H9 (cell line): ENCODE measurements at regions not wholly inside any gene's neighbourhood (a gene's known extent, or its start where the extent isn't known, plus 50 kb on each side); places are given as distances from the start of the nearest gene placed in this dataset.

Experiments used
- DNase-seq: peaks from one replicate; pipeline ENCODE4 v3.0.0-alpha.2; 2017
- H2AFZ ChIP-seq: one replicate; pipeline ENCODE4 v1.6.1; 2013; ENCODE audit warnings: mild to moderate bottlenecking, low read length, control low read depth, moderate library complexity
- H2AK5ac ChIP-seq: 2 replicates; pipeline ENCODE4 v1.6.1; 2013; ENCODE audit warnings: low read length, control low read depth, mixed read lengths; ENCODE audit not compliant: insufficient read length
- H2BK120ac ChIP-seq: one replicate; pipeline ENCODE4 v1.6.1; 2013; ENCODE audit warnings: low read depth, mild to moderate bottlenecking, low read length, control low read depth, inconsistent platforms; ENCODE audit not compliant: poor library complexity, severe bottlenecking
- H2BK12ac ChIP-seq: 2 replicates; pipeline ENCODE4 v1.6.1; 2013; ENCODE audit warnings: low read length, control low read depth, mixed read lengths, low read depth; ENCODE audit not compliant: insufficient read length
- H2BK15ac ChIP-seq: 2 replicates; pipeline ENCODE4 v1.6.1; 2013; ENCODE audit warnings: low read depth, low read length, control low read depth
- H2BK20ac ChIP-seq: one replicate; pipeline ENCODE4 v1.6.1; 2013; ENCODE audit warnings: low read depth, mild to moderate bottlenecking, low read length, control low read depth, inconsistent platforms; ENCODE audit not compliant: poor library complexity, severe bottlenecking
- H2BK5ac ChIP-seq: 2 replicates; pipeline ENCODE4 v1.6.1; 2013; ENCODE audit warnings: low read length, control low read depth, mixed read lengths; ENCODE audit not compliant: insufficient read length
- H3K14ac ChIP-seq: 2 replicates; pipeline ENCODE4 v1.6.1; 2013; ENCODE audit warnings: low read length, control low read depth; ENCODE audit not compliant: insufficient read depth
- H3K18ac ChIP-seq: 2 replicates; pipeline ENCODE4 v1.6.1; 2013; ENCODE audit warnings: low read depth, mild to moderate bottlenecking, mixed read lengths, low read length, control low read depth; ENCODE audit not compliant: insufficient read length
- H3K23ac ChIP-seq: 2 replicates; pipeline ENCODE4 v1.6.1; 2013; ENCODE audit warnings: low read length, control low read depth, mixed read lengths, low read depth; ENCODE audit not compliant: insufficient read length
- H3K23me2 ChIP-seq: 2 replicates; pipeline ENCODE4 v1.6.1; 2013; ENCODE audit warnings: low read depth, mild to moderate bottlenecking, mixed read lengths, low read length, control low read depth; ENCODE audit not compliant: insufficient read length, poor library complexity, severe bottlenecking
- H3K27ac ChIP-seq: 2 replicates; pipeline ENCODE4 v1.5.1; 2013; ENCODE audit warnings: low read length, control low read depth, mixed read lengths, low read depth; ENCODE audit not compliant: insufficient read length
- H3K27me3 ChIP-seq: 2 replicates; pipeline ENCODE4 v1.6.1; 2013; ENCODE audit warnings: low read length, control low read depth, inconsistent platforms; ENCODE audit not compliant: insufficient read depth
- H3K4ac ChIP-seq: 2 replicates; pipeline ENCODE4 v1.6.1; 2013; ENCODE audit warnings: low read depth, mild to moderate bottlenecking, control low read depth, inconsistent platforms, low read length, moderate library complexity
- H3K4me1 ChIP-seq: 2 replicates; pipeline ENCODE4 v1.6.1; 2013; ENCODE audit warnings: low read length, control low read depth, inconsistent platforms; ENCODE audit not compliant: insufficient read depth
- H3K4me2 ChIP-seq: 2 replicates; pipeline ENCODE4 v1.6.1; 2013; ENCODE audit warnings: low read length, control low read depth, mixed read lengths; ENCODE audit not compliant: insufficient read length, insufficient read depth
- H3K56ac ChIP-seq: 2 replicates; pipeline ENCODE4 v1.6.1; 2013; ENCODE audit warnings: low read depth, mild to moderate bottlenecking, mixed read lengths, low read length, control low read depth; ENCODE audit not compliant: insufficient read length
- H3K79me1 ChIP-seq: 2 replicates; pipeline ENCODE4 v1.6.1; 2013; ENCODE audit warnings: low read depth, mild to moderate bottlenecking, moderate library complexity, low read length, control low read depth, inconsistent platforms; ENCODE audit not compliant: insufficient read depth, poor library complexity, severe bottlenecking
- H3K79me2 ChIP-seq: 2 replicates; pipeline ENCODE4 v1.6.1; 2013; ENCODE audit warnings: low read length, control low read depth, inconsistent platforms; ENCODE audit not compliant: insufficient read depth
- H3K9ac ChIP-seq: 2 replicates; pipeline ENCODE4 v1.6.1; 2013; ENCODE audit warnings: low read length, control low read depth, mixed read lengths; ENCODE audit not compliant: insufficient read length; ENCODE audit errors: extremely low read depth
- H3K9me3 ChIP-seq: one replicate; pipeline ENCODE4 v1.6.1; 2013; ENCODE audit warnings: low read depth, low read length, inconsistent platforms; ENCODE audit not compliant: control insufficient read depth
- H3T11ph ChIP-seq: one replicate; pipeline ENCODE4 v1.6.1; 2013; ENCODE audit warnings: mild to moderate bottlenecking, low read length, control low read depth, inconsistent platforms
- H4K20me1 ChIP-seq: one replicate; pipeline ENCODE4 v1.6.1; 2013; ENCODE audit not compliant: control insufficient read depth, insufficient read length, insufficient read depth
- H4K5ac ChIP-seq: 2 replicates; pipeline ENCODE4 v1.6.1; 2013; ENCODE audit warnings: low read depth, mild to moderate bottlenecking, mixed read lengths, low read length, control low read depth; ENCODE audit not compliant: insufficient read length
- H4K8ac ChIP-seq: replicated peaks from 2 replicates; pipeline ENCODE4 v1.6.1; 2013; ENCODE audit warnings: low read length, control low read depth, mixed read lengths, low read depth; ENCODE audit not compliant: insufficient read length
- H4K91ac ChIP-seq: 2 replicates; pipeline ENCODE4 v1.6.1; 2013; ENCODE audit warnings: low read depth, mild to moderate bottlenecking, moderate library complexity, mixed read lengths, low read length, control low read depth; ENCODE audit not compliant: insufficient read length
- H3K27ac Mint-ChIP-seq, 3 experiments: 2 replicates in 2 of 3; 3 replicates in 1 of 3; pipeline ENCODE4 v1.8.0; 2020 to 2021; ENCODE audit warnings: mixed read lengths in 3 of 3, mild to moderate bottlenecking in 1 of 3, moderate library complexity in 1 of 3
- H3K27me3 Mint-ChIP-seq: 2 replicates; pipeline ENCODE4 v1.8.0; 2021; ENCODE audit warnings: low read depth, mild to moderate bottlenecking, moderate library complexity, mixed read lengths
- H3K36me3 Mint-ChIP-seq, 3 experiments: 2 replicates in 2 of 3; 3 replicates in 1 of 3; pipeline ENCODE4 v1.8.0; 2020 to 2021; ENCODE audit warnings: low read depth in 3 of 3, mixed read lengths in 3 of 3; ENCODE audit not compliant: insufficient read depth in 1 of 3
- H3K4me1 Mint-ChIP-seq, 2 experiments: 2 replicates each; pipeline ENCODE4 v1.8.0; 2020; ENCODE audit warnings: mixed read lengths in 2 of 2
- H3K4me3 Mint-ChIP-seq, 2 experiments: 2 replicates in 1 of 2; 3 replicates in 1 of 2; pipeline ENCODE4 v1.8.0; 2020 to 2021; ENCODE audit warnings: mild to moderate bottlenecking in 2 of 2, mixed read lengths in 2 of 2, moderate library complexity in 1 of 2
- H3K9me3 Mint-ChIP-seq, 2 experiments: 2 replicates in 1 of 2; 3 replicates in 1 of 2; pipeline ENCODE4 v1.8.0; 2020; ENCODE audit warnings: mild to moderate bottlenecking in 2 of 2, mixed read lengths in 2 of 2, moderate library complexity in 1 of 2
- CTCF ChIP-seq: fragments of 200-600 bp; sonication (generic); conservative IDR thresholded peaks from 3 replicates; pipeline ENCODE4 v1.8.0; 2021; ENCODE audit warnings: antibody characterized with exemption, mild to moderate bottlenecking
- WGBS: extraction: QIAGEN DNeasy Blood & Tissue Kit; methylation state at CpG from one replicate; pipeline ENCODE4 v1.1.7; 2013; ENCODE audit warnings: missing lambda C conversion rate, low lambda C conversion rate, mixed read lengths; ENCODE audit not compliant: insufficient read length; ENCODE audit errors: extremely low coverage; 5-methylcytosine and 5-hydroxymethylcytosine counted together

DNA sequence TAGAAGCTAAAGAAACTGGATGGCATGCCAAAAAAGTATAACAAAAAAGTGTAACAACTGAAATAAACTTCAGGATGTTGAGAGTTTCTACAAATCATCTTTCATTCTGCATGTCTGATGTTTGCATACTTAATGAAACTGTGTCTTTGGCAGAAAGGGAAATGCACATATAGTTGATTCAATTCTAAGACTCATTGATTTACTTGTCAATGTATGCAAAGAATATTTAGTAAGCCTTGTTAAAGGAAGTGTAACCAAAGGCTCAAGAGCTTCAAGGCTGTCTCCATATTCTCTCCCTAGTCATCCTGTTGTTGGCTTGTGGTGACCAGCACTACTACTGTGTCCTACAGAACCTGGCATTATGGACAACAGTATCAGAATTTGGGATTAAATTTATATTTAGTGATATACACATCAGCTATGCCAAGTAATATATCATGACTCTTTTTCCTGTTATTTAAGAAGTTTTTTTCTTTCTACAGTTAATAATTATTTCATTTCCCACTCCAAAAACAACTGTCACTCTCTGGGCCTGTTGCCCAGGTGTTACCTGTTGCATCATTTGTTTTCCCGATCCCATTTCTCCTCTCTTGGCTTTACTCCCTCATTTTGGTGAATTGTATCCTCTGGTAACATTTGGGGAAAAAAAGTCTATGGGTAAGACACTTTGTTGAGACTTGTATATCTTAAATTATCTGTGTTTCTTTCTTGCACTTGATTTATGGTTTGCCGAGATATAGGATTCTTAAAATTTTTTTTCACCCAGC lies 226.6 kb upstream of the BMPER start:
- H3K4me1 ChIP-seq, result no peaks in the 10 kb centered on the region; the same call in 1 of the 2 replicates
- Mint-ChIP-seq H3K27me3 (no peaks in the 10 kb centered on the region), H3K4me3 (no peak overlapping the region), H3K9me3 (no peaks in the 10 kb centered on the region), H3K4me1 (peaks cover 12 to 13% of the 10 kb centered on the region in 2 experiments), H3K27ac (no peak overlapping the region; a peak in 1 of 7 replicates), H3K36me3 (no peaks in the 10 kb centered on the region)
- H3K9me3 ChIP-seq, result no peaks in the 10 kb centered on the region
- no peak overlapping the region for H2AK5ac ChIP-seq
- no CpG with 5 or more reads among the region's 2 CpGs for WGBS
- no peaks in the 10 kb centered on the region for H4K20me1 ChIP-seq
- H3K79me1 ChIP-seq, result no peaks in the 10 kb centered on the region
- no peak overlapping the region for H3K9ac ChIP-seq
- H3K27ac ChIP-seq, result no peak overlapping the region
- H2BK20ac ChIP-seq, result no peak overlapping the region
- H2BK15ac ChIP-seq, result no peak overlapping the region
- H3T11ph ChIP-seq, result no peak overlapping the region
- H3K27me3 ChIP-seq, result no peaks in the 10 kb centered on the region
- H4K5ac ChIP-seq, result no peak overlapping the region
- H2BK5ac ChIP-seq, result no peak overlapping the region
- no peak overlapping the region for H3K4me2 ChIP-seq
- no peak overlapping the region for H3K14ac ChIP-seq
- no peak overlapping the region for H3K23ac ChIP-seq
- no peak for DNase-seq
- no peak overlapping the region for H3K18ac ChIP-seq
- H3K79me2 ChIP-seq, result no peaks in the 10 kb centered on the region
- H3K56ac ChIP-seq, result no peak overlapping the region
- H3K4ac ChIP-seq, result no peak overlapping the region
- no peak overlapping the region for H2BK120ac ChIP-seq
- no peak for TF ChIP-seq CTCF
- H4K91ac ChIP-seq, result no peak overlapping the region
- no peak overlapping the region for H2BK12ac ChIP-seq
- no peaks in the 10 kb centered on the region for H3K23me2 ChIP-seq
- no peak overlapping the region for H4K8ac ChIP-seq
- no peak overlapping the region for H2AFZ ChIP-seq
